NCI-H82 (cell line): ENCODE measurements at regions not wholly inside any gene's neighbourhood (a gene's known extent, or its start where the extent isn't known, plus 50 kb on each side); places are given as distances from the start of the nearest gene placed in this dataset.
"Not testable (repeated sequence)": the region's sequence is repeated elsewhere in the genome, so short reads cannot be mapped to it uniquely, and the experiment has no call there.

Experiments
- DNase-seq: peaks from one replicate; lab custom pipeline; 2025; lab: John Stamatoyannopoulos, UW

- DNase-seq, result no peak
These were observed 338.5 kb upstream of the ONECUT1 start for GRCh38 chr15:53128652-53129051.

DNA sequence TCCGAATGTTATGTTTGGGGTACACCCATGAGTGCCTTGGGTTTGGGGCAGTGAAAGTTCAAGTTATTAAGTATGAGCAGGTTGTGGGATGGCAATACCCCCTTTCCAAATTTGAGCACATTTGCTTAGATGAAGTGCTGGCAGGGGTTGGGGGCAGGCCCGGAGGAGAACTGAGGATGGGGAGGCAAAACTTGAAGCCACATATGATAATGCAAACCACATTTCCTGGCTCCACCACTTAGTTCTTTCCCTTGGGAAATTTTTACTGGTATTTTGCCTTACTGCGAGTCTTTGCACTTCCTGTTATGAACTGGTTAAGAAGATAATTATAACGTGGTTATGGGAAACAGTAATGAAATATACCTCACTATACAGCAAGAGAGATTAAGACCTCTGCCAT lies 336.0 kb upstream of the ONECUT1 start:
- DNase-seq, result no peak

DNA sequence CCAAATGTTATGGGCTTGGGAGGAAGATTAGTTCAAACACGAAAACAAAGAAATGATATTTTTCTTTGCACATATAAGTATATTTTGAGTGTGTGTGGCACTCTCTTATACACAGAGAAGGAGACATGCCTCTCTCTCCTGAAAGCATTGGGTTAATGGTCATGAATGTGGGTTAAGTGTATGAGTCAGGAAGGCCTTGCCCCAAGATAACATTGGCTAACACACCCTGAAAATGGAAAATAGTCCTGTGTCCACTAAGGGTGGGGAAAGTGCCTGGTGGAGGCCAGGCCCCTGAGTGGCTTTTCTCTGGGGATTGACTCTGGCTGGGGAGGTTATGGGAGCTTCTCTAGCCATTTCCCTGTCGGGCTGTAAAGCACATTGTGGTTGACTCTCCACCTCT lies 332.7 kb upstream of the ONECUT1 start:
- DNase-seq, result no peak

- DNase-seq, result not testable (repeated sequence)
These were observed 326.8 kb upstream of the ONECUT1 start for GRCh38 chr15:53116915-53117314.

- no peak for DNase-seq
These were observed 326.0 kb upstream of the ONECUT1 start for GRCh38 chr15:53116169-53116568.

DNA sequence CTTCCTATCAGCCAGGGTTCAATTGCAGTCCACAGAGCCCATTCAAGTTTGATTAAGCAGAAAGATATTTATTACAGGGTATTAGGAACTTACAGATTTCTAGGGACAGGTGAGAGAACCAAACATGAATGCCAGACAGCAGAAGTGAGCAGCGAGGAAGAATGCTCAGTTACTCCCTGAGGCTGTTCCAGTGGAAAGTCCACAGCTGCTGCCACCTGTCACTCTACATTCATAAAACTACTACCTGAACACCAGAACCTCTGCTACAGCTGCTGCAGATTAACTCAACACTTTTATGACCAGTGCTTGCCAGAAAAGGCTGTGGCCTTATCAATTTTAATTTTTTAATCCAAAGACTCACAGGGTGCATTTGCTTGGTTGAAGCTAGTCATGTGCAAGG lies 325.4 kb upstream of the ONECUT1 start:
- DNase-seq, result no peak

DNA sequence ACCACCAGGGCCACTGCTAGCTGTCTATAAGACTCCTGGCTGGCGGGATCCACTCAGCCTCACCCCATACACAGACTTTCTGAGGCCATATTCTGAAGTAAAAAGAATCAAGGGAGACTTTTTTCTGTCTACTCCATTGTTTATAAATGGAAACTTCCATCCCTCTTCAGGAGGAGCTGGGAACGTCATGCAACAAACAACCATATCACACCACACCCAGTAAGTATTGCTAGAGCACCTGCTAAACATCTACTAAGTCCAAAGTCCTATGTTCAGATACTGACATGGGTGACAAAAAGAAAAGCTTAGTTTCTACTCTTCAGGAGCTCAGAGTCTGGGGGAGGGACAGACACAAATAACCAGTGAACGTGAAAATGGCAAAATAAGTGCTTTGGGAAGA lies 324.8 kb upstream of the ONECUT1 start:
- no peak for DNase-seq

- no peak for DNase-seq
These were observed 320.9 kb upstream of the ONECUT1 start for GRCh38 chr15:53110999-53111398.

DNA sequence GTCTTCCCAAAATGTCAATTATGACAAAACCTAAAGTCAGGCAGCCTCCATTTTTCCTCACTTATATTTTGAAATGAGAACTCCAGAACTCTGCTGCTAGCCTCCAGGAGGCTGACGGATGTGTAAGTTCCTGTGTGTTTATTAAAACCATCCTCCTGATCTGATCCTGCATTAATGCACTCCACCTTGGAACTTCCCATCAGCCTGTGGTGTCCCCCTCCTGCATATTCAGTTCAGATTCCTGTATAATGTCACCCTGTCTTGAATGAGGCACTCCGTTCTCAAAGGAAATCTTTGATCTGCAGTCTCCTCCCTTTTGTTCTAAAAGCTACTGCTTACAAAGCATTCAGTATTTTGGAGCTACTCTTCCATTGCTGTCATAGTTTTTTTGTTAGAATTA lies 318.2 kb upstream of the ONECUT1 start:
- no peak for DNase-seq

DNA sequence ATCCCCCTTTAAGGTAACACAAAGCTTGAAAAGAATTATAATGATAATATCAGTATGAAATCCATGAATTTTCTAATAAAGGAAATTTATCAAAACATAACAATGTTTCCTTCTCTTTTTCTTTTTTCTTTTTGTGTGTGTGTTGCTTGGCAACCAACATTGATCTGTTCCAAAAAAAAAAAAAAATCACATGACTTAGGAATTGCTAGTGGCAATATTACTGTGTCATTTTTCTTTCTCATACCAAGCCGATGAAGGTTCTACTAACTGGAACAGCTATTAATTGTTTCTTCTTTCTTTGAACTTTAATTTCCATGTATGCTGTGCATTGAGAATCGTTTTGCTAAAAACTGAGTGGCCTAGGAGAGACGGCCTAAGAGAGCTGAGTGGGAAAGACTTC lies 317.7 kb upstream of the ONECUT1 start:
- DNase-seq, result no peak

DNA sequence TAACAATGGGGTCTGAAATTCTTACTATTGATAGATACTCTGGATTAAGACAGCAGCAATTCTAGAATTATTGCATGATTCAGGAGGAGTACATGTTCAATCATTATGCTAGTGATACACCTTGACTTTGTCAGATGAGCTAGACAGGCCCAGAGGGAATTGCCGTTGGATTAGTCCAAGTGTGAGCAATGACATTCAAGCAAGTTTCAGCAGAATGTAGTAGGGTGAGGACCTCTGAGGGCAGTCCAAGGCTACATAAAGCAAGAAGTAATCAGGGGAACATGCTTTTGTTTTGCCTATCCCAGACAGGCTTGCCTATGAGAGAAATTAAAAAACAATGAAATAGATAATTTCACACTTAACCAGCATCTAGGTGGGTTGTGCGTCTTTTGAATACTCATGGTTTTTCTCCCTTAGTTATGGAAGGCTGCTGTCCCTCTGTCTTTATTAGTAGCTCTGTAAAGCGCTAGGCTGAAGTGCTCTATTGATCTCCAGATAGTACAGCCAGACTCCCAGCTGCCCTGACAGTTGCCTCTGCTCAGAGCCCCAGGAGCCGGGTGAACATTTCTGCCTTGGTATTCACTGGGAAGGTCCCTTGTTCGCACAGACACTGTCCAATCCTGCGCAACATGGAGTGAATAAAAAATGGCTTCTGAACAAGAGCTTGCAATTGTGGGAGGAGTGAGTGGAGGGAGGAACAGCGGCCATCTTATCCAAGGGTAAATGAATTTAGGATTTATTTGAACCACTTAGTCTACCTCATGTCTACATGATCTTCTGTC lies 316.6 kb upstream of the ONECUT1 start:
- no peak for DNase-seq

DNA sequence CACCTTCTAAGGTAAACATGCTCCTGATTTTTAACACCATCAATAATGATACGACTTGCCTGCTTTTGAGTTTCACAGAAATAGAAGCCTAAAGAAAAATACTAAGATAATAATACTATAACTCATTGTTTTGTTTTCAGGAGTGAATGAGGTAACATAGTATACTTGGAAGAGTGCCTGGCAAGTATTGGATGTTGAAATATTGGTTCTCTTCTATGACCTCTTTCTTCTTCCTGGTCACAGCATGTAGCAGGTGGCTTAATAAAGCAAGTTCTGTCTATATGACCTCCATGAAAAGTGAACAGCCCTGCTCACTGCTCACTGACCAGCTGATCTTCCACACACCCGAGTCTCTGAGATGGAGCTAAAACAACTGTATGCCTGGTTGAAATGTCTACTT lies 312.3 kb upstream of the ONECUT1 start:
- DNase-seq, result no peak

DNA sequence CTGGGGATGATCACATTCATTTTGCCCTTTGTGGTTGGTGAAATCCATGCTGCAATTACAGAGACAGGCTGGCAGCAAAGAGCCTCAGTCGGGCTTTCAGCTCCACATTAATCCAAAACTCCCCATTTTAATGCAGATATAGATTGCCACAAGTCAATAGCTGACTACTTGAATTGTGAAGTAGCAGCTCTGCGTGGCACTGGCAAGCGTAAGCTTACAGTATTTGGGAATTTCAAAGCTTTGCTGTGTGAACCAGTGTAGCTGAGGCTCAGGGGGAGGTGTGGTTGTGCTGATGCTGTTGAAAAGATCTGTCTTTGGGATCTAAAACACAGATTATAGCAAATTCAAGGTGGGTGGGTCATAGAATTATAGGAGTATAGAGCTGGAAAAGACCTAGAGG lies 290.3 kb upstream of the ONECUT1 start:
- DNase-seq, result no peak

- DNase-seq, result peak; percentile 6
These were observed 284.1 kb upstream of the ONECUT1 start for GRCh38 chr15:53074221-53074620.

GRCh38 chr15:53072077-53072476 lies 281.9 kb upstream of the ONECUT1 start:
- peak; percentile 73 for DNase-seq

DNA sequence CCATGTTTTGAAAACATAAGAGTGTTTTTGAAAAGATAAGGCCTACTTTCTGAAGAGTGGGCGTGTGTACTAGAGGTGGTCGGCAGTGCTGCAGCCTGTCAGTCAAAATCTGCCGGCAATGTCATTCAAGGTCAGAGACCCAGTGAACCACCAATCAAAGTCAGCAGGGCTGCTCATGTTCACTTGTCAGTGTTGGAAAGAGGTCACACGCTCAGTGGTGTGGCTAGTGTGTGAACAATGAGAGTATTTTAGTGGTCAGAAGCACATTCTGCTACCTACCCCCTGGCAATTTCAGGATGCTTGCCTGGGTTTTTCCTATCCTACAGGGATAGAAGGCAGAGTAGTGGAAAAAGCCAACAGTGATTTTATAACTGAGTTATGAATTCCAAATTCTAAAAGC lies 278.5 kb upstream of the ONECUT1 start:
- no peak for DNase-seq

DNA sequence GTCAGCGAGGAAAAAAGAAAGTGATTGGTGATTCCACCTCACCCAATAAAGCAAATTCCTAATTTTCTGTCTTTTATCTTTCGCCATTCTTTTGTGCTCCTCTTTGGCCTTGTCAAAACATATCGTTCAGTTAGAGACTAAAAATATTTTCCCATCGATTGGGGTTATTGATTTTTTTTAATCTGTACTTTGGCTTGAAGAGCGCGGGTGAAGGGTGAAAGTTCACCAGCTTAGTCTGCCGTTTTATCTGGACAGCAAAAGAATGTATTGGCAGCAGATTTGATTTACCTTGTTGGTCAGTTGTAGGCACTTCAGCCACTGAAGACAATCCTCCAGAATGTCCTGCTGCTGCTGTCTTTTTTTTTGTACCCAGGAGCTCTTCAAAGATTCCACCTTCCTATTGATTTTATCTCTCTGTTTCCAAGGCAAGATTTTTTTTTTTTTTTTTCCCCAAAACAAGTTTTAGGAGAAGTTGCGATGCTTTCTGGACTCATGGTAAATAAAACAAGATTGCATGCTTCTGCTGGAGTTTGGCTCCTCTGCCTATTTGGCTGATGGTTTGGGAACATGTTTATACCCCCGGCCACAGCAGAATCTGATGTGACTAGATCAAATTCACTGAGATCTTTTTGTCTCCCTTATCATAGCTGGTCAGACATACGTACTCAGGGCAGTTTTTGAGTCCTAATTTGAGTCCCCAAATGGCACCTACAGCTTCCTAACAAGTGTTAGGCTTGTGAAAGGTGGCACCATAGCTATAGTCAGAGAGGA lies 269.3 kb upstream of the ONECUT1 start:
- DNase-seq, result no peak

GRCh38 chr15:53046153-53046790 lies 256.1 kb upstream of the ONECUT1 start:
- no peak for DNase-seq

DNA sequence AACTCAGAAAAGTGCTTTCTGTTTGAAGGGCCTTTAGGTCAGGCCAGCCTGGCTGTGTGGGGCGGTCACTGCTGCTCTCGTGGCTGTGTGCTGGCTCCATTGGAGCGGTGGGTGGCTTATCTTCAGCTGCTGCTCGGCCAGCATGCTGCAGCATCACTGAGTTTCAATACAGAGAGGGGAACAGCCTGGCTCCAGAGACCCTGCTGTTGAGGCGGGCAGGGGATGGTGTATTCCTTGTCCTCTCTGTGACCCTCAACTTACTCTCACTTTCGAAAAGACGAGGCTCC lies 248.5 kb upstream of the ONECUT1 start:
- DNase-seq, result no peak

DNA sequence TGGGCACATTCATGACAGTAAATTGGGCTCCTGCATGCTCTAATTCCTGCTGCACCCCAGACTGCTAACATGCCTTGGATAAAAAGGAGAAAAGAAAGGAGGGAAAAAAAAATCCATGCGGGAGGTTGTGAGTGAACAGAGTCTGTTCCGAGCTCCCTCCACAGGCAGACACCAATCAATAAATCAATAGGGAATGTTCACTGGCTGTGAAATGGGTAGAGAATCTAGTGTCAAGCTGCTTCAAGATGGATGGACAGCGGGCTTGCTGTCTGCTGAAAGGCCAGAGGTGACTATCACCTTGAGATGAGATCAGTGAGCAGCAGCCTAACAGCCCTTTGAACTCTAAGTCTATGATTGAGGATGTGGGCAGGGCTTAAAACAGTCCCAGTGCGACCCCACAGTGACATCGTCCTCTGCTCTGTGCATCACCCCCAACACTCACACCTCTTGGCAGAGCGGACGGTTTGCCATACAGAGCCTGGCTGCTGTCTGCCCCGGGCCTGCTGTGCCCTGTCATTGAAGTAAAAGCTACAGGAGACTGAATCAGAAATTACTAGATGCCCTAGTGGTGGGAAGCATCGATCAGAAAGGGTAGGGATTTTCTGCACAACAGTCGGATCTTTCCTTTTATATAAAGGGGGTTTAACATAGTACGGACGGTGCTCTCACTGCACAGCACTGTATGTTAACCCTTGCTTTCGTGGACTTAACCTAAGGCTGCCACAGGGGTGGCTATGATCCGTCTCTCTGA lies 247.9 kb upstream of the ONECUT1 start:
- DNase-seq, result peak; percentile 54

DNA sequence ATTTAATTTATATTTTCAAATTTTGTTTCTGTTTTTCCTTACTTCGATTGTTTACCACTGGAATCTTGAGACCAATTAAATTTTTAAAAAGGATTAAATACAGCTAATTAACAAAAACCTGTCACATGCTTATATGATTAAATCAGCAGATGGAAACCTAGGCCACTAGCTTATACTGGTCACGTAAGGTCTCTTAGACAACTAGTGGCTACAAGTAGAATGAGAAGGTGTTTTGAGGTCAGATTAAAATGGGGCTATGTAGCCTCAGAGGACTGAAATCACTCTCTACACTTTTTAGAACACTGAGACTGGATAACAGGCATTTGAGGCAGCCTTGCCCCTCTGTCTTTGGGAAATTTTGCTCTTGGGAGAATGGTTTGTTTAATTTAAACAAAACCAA lies 246.5 kb upstream of the ONECUT1 start:
- DNase-seq, result peak; percentile 92

DNA sequence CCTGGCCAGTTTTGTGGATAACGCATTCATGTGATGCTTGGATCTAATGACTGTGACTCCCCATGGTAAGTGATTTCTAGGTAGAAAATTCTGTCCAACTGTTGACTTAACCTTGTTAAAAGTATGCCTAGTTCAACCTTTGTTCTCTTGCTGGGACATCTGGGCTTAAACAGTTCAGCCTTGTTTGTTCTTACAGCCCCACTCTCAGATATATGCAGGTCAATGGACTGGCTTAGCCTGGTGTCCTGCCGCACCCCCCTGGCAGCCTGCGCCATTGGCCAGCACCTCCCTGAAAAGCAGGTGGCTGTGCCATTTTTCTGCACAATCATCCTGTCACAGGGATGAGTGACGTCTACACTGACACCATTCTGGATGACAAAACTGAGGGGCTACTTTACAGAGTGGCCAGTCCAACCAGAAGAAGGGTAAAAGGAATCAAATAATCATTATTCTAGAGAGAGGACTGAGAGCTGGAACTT lies 244.7 kb upstream of the ONECUT1 start:
- DNase-seq, result peak; percentile 8
